IMR-90 (cell line): ENCODE measurements at regions not wholly inside any gene's neighbourhood (a gene's known extent, or its start where the extent isn't known, plus 50 kb on each side); places are given as distances from the start of the nearest gene placed in this dataset.

ENCODE experiments used
- CEBPB ChIP-seq: IDR thresholded peaks from 2 replicates; pipeline ENCODE4 v1.6.1; 2012; ENCODE audit warnings: low read depth, low read length, improper control_type of control experiment
- CTCF ChIP-seq: conservative IDR thresholded peaks from 2 replicates; pipeline ENCODE4 v1.5.1; 2012; ENCODE audit warnings: mild to moderate bottlenecking, low read depth, low read length, improper control_type of control experiment
- ELK1 ChIP-seq: fragments of 150-350 bp; IDR thresholded peaks from 2 replicates; pipeline ENCODE4 v1.6.1; 2016; ENCODE audit warnings: low read depth, mild to moderate bottlenecking, low read length, moderate library complexity, borderline replicate concordance
- POLR2A ChIP-seq: IDR thresholded peaks from 2 replicates; pipeline ENCODE4 v1.6.1; 2012; ENCODE audit warnings: mild to moderate bottlenecking, low read depth, low read length
- RFX5 ChIP-seq: IDR thresholded peaks from 2 replicates; pipeline ENCODE4 v1.8.0; 2012; ENCODE audit warnings: low read depth, mild to moderate bottlenecking, low read length, moderate library complexity

- TF ChIP-seq POLR2A = no peak
- no peak for TF ChIP-seq CTCF
- TF ChIP-seq CEBPB = no peak
- TF ChIP-seq ELK1 = no peak
- TF ChIP-seq RFX5 = no peak
These were observed 145.8 kb downstream of the COL6A3 start for GRCh38 chr2:237268004-237268708.
